Umbilical cord (tissue), 1 donor: ENCODE measurements at regions not wholly inside any gene's neighbourhood (a gene's known extent, or its start where the extent isn't known, plus 50 kb on each side); places are given as distances from the start of the nearest gene placed in this dataset.
"Not testable (repeated sequence)": the region's sequence is repeated elsewhere in the genome, so short reads cannot be mapped to it uniquely, and the experiment has no call there.

Experiments
- DNase-seq: peaks from one replicate; pipeline ENCODE4 v3.0.0-alpha.2; 2015; ENCODE audit warnings: low spot score

DNA sequence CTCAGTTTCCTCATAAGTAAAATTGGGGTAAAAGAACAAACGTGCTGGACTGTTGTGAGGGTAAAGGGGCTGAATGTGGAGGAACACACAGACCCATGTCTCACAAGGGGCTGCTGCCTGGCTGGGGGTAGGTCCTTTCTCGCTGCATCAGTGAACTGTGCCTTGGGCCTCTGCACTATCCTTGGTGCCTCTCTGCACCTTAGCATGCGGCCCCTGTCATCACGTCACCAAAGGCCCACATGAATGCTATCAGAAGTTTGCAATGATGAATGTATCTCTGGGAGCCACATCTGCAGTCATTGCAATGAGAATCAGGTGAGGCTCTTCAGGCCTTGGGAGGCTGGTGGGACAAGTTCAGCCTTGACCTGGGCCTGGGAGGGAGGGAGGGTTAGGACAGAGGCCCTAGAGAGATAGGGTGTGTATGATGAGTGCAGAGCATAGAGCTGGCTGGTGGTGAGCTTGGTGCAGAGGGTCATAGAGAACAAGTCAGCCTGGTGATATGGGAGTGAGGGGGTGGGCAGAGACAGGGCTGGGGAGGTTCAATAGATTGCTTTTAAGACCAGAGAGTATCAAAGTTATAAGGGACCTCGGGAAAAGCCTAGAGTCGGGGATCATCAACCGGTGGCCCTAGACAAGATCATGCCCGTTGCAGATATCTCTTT, 308.4 kb downstream of the RPS24 start:
- DNase-seq = no peak

DNA sequence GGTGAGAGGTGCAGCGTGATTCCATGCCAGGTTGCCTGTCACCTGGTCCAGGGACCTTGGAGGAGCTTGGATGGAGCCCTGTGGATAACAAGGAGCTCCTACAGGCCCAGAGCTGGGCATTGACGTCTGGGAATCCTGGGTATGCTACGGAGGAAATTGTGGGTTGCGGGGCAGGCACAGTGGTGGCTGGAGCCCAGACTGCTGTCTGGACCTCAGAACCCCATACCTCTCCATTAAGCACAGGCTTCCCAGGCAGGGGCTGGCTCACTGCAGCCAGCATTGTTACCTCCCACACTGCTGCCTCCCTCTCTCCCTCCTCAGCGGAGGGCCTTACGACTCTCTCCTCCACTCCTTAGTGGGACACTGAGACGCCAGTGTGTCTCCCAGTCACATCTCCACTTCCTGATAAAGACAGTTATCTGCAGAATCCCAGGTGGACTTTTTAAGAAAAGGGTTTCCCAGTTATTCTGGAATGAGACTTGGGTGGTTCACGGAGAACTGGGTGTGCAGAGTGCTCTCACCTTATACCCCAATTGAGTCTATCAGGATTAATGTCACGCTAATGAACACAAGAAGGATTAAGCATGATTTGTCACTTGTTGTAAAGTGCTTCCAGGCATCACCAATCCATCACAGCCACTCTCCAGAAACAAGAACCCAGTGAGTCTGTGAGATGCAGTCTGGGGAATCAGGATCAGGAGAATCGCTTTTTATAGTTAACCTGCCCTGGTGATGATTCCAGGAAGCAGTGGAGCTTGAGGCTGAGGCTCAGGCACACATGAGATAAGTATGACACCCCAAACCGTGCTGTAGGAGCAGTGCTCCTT, 309.4 kb downstream of the RPS24 start:
- no peak for DNase-seq

DNA sequence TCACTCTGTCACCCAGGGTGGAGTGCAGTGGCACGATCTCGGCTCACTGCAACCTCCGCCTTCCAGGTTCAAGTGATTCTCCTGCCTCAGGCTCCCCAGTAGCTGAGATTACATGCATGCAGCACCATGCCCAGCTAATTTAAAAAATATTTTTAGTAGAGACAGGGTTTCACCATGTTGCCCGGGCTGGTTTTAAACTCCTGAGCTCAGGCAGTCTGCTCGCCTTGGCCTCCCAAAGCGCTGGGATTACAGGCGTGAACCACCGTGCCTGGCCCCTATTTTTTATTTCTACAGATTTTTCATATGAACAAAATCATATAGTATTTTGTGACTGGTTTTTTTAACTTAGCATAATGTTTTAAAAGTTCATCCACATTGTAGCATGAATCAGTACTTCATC, 310.6 kb downstream of the RPS24 start:
- not testable (repeated sequence) for DNase-seq

DNA sequence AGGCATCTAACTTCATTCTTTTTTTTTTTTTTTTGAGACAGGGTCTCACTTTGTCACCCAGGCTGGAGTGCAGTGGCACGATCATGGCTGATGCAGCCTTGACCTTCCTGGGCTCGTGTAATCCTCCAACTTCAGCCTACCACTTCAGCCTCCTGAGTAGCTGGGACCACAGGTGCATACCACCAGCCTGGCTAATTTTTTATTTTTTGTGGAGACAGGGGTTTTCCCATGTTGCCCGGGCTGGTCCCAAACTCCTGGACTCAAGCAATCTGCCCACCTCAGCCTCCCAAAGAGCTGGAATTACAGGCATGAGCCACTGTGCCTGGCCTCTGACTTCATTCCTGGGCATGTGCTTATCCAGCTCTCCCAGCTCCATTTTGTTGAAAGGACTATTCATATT, 311.9 kb downstream of the RPS24 start:
- not testable (repeated sequence) for DNase-seq

DNA sequence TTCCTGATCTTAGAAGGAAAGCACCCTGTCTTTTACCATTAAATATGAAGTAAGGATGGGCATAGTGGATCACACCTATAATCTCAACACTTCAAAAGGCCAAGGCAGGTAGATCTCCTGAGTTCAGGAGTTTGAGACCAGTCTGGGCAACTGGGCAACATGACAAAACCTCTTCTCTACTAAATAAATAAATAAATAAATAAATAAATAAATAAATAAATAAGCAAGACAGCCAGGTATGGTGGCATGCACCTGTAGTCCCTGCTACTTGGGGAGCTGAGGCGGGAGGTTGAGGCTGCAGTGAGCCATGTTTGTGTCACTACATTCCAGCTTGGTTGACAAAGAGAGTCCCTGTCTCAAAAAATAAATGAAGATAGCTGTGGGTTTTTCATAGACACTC, 313.1 kb downstream of the RPS24 start:
- no peak for DNase-seq

DNA sequence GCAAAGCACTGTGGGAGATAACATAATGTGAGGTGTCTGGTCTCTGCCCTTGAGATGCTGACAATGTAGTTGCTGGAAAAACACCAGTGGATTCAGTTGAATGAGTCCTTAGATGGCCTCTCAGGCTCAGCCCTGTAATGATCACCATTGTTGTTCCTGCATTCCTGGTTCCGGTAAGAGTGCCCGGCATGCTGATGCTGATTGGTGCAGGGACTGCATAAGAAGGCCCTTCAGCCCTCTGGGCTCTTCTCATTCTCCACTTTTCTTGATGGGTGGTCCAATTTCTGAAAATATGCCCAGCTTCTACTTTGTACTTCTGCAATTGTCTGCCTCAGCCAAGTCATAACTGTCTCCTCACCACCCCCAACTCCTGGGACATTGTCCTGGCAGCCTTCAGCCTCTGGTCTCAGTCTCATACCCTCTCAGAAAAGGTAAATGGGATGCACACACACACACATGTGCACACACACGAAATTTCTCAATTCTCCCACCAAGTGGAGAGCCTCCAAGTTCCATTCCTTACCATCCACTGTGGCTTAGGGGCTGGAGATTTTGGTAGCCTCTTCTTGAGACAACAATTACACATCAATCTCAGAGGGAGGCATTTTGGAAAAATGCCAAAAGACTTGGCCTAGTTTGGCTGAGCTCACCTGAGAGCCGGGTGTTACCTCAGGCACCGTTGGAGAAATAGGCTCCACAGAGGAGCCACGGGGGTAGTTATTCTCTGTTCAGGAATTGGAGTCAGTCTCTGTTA, 314.9 kb downstream of the RPS24 start:
- DNase-seq = no peak

DNA sequence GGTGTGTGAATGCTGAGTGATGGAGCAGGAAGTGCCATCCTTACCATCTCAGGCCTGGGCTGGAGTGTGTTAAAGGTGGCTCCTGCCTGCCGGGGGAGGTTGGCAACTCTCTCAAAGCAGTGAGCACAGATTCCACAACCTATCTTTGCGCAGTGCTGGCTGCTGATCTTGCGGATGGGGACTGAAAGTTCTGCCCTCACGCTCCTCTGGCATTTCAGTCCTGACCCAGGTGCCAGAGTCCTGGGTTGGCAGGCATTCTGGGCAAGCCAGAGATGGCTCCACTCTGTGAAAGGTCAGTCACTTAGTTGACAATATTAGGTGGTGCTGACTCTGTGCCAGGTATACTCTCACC, 315.5 kb downstream of the RPS24 start:
- DNase-seq = no peak

DNA sequence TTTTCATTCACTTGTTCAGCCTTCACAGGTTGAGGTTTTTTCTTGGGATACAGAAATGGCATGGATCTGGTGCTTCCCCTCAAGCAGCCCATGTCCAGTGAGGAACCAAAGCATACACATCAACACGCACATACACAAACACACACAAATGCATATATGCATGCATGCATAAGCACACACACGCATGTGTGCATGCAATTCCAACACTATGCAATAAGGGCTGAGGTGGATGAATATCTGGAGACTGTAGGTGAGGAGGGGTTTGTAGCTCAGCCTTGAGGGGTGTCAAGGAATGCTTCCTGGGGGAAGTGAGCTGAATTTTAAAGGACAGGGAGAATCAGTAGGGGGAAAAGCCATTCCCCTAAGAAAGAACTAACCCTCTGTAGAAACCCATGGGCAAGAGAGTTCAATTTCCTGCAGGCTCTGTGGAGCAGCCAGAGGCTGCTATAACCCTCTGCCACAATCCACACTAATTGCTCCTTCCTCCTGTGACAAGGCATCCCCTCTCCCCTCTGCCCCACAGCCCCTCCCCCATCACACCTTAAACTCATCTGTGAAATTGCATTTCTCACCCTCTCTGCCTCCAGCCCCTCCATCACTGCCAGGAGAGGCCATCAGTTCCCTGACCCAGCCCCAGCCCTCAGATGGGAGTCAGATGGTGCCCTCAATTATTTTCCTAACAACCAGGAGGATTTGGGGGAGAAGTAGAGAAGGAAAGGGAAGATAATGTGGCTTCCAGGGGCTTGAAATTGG, 316.4 kb downstream of the RPS24 start:
- DNase-seq = no peak

DNA sequence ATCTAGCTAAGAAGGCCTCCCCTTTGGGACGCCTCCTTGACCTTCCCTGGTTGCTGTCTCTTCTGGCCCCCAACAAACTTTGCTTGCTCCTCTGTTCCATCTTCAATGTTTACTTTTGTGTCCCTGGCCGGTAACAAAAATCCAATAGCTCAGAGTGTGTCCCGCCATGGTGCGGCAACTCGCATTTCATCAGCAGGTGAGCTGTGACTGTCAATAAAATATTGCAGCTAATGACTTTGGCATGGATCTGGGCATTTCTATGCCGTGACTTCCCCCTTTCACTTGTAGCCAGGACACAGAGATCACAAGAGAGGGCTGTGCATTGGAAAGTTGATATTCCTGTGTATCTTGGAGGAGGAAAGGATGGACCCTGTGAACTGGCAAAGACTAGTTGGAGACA, 317.6 kb downstream of the RPS24 start:
- DNase-seq = no peak

DNA sequence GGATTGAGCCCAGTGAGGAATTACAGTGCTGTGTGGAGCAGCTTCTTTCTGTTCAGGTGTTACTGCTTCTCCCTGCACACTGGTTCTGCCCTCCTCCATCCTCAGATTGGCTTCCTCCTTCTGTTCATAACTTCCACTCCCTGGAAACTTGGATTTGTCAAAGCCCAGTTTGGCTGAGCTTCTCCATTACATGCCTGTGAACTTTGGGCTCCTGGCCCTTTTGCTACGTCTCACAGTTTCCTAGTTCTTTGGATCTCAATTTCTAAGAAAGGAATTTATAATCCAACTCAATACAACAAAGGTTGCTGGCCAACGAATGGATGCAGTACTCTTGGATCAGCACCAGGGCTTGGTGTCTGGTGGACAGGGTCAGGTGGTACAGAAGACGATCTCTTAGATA, 318.1 kb downstream of the RPS24 start:
- DNase-seq = no peak

DNA sequence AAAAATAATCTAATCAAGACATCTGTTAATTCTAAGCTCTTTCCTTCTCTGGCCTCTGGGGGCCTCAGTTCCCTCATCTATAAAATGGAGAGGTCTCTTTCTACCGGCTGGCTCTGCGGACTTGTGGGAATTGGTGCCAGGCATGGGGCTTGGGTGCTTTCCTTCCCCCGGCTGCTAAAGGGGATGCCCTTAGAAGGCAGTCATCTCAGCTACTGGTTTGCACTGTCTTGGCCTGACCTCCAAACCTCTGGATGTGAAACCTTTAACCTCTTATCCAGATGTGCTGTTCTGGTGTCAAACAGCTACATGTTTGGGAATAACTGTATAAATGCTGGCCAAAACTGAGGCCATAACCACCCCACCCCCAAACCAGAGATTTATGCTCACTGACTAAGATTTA, 320.0 kb downstream of the RPS24 start:
- DNase-seq = no peak

DNA sequence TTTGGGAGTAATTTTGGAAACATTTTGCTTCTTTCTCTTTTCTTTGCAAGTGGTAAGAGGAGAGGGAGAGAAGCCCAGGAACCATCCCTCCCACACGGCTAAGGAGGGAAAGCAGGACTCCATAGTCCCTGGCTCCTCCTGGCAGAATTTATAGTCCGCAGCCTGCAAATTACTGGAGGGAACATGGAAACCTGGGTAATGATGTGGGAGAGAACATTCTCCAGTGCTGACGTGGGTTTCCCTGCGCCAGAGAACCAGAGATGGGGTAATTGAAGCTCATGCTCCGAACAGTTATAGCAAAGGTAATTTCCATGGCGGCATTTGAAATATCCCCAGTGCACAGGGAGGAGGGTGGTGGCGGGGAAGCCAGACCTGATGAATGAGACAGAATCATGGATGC, 320.4 kb downstream of the RPS24 start:
- DNase-seq = no peak

DNA sequence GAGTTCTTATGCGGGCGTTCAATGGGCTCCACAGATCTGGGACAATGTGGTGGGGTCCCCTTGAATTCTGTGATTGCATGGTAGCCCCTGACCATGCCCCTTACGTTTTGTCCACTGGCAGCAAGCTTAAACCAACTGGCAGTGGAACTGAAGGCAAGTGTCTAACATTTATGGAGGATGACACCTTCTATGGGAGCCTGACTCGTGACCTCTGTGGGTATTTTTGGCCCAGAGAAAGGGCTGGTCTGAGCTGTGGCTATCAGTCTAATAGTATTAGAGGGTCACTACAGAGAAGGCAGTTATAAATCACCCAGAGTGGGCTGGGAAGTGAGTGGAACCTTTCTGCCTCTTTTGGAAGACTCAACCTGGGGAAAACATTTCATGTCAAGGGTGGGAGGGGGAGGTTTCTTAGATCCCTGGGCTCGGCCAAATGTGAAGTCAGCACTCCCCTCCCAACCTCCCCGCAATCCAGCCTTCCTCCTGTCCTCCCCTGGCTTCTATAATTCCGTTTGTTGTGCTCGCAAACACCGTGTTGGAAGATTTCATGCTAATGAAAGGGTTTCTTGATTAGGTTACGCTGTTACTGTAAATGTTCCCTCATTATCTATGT, 322.7 kb downstream of the RPS24 start:
- DNase-seq = no peak

DNA sequence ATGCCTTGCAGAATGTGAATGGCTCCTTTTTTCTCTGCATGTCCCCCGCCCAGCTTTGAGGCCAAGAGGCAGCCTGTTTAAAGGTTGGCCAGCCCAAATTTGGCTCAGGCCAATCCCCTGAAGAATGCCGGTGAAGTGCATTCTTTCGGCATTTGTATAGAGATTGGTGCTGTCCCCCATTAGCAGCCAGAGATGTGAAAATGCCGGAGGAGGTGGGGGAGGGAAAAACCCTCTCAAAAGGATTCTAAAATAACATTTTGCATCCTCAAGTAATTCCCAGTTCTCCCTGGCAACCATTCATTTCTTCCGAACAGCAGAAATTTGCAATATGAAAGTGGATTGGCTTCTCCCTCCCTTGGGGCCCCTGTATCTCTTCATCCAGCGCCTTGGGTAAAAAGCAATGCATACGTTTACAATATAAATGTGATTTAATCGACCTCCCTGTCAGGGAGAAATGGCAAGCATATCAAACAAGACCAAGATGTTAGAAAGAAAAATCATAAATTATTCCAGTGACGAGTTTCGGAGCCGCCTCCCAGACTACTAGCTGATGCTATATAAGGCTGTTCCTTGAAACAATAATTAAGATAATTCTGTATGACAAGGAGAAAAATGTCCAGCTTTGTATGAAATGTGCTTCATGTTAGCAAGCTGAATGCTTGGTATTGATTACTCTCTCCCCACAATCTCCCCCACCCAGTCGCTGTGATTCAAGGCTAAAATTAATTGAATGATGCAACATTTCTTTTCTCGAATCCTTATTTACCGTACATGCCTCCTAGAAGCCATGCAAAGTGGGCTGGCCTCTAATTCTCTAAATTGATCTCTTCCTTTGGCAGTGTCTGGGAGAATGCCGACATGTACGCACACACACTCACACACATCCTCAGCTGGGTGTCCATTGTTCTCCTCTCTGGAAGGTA, 323.7 kb downstream of the RPS24 start:
- DNase-seq = peak; percentile 49

DNA sequence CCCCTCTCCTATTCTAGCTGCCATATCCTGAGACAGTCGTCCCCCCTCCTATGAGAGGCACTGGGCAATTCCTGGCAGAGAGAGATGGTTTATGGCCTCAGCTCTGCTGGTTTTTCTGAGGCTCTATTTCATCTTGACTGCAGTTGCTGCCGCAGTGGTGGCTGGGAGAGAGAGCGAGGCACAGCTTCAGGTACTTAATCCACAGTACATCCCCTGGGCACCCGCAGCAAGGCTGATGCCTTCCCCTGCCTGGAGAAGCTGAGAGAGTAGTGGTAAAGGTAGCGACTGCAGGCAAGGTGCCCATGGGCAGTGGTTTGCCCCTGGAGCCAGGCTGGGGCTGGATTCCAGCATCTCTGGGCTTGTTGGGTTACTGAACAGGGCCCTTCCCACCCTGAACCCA, 324.7 kb downstream of the RPS24 start:
- no peak for DNase-seq

DNA sequence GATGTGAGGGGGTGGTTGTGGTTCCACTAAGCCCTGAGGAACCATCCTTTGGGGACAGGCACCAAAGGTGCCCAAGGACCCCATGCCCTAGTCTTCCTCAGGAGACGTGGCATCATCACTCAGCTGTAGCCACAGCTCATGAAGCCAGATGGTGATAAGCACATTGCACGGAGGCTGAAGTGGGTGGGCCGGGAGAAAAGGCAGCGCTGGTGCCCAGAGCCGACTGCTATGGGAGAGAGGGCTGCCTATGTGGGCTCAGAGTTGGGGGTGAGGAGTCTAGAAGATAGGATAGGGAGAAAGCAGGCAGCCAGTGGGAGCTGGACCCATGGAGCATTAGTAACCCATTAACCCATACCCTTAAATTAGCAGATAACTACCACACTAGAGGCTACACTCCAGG, 325.3 kb downstream of the RPS24 start:
- peak; percentile 24 for DNase-seq

DNA sequence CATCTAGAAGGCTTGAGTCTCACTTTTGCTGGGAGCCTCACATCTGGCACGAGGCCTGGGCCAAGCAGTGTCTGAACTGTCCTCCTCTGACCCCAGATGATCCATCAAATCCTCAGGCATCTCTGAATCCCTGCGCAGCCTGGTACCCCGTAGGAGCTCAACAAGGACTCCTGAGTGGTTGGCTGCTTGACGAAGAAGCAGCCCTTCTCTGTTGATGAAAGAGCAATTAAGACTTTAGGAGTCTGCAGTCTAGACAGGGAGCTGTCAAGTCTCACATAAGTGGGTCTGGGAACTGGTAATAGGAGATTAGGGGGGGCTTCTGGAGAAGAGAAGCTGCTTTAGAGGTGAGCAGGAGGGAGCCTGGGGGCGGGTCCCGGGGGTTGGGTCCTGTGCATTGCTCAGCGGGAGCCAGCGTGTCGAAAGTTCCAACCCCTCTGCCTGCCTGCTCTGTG, 326.0 kb downstream of the RPS24 start:
- DNase-seq = peak; percentile 95

DNA sequence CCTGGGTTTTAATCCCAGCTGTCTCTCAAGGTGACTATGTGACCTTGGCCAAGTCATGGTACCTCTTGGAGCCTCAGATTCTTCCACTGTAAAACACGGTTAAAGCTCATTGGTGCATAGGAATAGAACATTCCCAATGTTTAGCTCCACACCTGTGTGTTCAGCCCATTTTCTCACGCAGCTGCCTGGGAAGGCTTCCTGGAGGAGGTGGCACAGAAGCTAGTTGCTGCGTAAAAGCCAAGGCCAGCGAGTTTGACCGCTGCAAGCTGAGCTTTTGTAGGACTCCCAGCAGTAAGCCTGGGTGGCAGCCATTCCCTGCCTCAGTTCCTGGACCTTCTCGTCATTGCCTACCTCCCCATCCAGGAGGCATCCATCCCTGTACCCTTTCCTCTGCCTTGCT, 326.6 kb downstream of the RPS24 start:
- DNase-seq = no peak

DNA sequence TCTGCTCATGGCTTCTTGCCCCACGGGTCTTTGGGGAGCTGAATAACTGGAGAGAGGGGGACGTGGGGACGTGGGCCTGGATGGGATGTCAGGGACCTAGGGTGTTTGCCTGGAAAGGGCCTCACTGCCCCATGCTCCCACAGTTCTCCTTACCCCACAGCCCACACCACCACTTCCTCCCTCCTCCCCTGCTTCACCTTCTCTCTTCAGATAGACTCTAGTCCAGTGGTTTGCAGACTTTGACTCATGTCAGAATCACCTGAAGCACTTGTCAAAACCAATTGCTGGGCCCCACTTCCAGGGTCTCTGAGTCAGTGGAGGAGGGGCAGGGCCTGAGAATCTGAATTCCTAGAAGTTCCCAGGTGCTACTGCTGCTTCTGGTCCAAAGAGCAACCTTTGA, 327.4 kb downstream of the RPS24 start:
- DNase-seq = no peak

DNA sequence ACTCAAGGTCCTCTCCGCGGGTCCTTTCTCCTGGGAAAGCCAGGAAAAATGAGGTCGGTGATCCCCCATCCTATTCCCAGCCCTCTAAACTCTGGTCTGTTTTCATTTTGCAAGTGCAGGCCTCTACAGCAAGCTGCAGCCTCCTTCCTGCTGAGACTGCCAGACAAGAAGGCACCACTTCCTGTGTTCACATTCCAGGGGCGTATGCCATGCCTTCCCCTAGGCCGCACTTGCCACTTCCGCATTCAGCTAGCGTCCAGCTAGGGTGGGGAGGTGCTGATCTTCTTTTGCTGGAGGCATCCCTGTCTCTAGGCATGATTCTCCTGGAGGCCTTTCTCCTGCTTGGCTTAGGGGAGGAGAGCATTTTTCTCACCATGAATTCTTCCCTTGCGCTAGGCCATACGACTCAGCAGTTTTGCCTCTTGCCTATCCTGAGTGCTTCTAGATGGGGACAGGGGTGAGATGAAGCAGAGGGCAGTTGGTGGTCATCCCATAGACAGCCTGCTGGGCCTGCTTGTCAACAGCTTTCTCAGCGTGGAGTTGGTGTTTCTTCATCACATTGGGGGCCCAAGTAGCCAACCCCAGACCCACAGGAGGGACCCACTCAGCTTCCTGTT, 328.9 kb downstream of the RPS24 start:
- peak; percentile 69 for DNase-seq
